GM18870 (cell line): ENCODE measurements at regions not wholly inside any gene's neighbourhood (a gene's known extent, or its start where the extent isn't known, plus 50 kb on each side); places are given as distances from the start of the nearest gene placed in this dataset.

Experiments used
- ATAC-seq: cut with Tn5 transposase; IDR thresholded peaks from one replicate; pipeline ENCODE4 v1.9.1; 2021; ENCODE audit warnings: moderate library complexity; ENCODE audit not compliant: unreplicated experiment

GRCh38 chr10:83848677-83849076, 290.6 kb upstream of the GHITM start:
- ATAC-seq, result no peak

- no peak for ATAC-seq
Observed at GRCh38 chr10:83849150-83849549, 290.2 kb upstream of the GHITM start.

- ATAC-seq, result no peak
Observed at GRCh38 chr10:83852146-83852545, 287.2 kb upstream of the GHITM start.

DNA sequence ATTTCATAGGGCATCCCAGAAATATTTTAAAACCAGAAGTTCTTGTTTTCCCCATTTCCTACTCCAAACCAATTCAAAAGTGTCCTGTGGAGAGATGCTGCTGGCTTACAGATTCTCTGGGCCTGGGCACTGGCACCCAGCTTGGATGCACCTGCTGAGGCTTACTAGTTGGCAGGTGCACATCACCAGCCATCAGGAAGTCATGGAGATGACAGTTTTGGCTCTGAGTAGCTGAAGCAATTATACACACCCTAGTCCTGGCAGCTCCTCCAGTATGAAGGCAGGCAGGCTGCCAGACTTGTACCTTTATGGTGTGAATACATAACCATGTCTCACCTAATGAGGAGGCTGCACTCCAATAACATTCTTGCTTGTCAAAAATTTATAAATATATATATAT, 276.6 kb upstream of the GHITM start:
- no peak for ATAC-seq

DNA sequence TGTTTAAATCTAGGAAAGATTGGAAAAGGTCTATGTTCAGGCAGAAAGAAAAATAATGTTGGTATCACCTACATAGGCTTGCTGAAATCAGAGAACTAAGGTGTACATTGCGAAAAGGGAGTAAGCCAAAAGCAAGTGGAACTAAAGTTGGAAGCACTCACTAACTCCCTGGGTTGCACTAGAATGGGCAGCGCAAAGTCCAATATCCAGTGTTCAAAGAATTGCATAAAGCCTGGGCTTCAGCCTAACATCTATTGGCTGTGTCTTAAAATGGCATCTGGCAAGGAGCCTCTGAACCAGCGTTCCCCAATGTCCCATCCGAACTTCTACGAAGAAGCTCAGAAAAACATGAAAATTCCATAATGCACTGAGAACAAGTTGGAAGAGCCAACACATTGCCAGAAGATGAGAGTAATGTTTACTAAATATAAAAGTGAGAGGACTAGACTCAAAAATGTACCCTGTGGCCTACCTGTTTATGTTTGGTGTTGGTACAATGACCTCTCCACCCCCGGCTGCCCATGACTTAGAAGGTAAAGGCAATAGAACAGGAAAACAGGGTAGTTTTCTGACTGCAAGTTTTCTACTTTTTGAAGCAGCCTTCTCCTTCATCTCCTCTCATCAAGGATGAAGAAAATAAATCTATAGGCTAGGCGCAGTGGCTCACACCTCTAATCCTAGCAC, 275.9 kb upstream of the GHITM start:
- no peak for ATAC-seq

- ATAC-seq, result no peak
Observed at GRCh38 chr10:83869898-83870297, 269.4 kb upstream of the GHITM start.

GRCh38 chr10:83871187-83872081, 267.9 kb upstream of the GHITM start:
- ATAC-seq, result peak; percentile 96

DNA sequence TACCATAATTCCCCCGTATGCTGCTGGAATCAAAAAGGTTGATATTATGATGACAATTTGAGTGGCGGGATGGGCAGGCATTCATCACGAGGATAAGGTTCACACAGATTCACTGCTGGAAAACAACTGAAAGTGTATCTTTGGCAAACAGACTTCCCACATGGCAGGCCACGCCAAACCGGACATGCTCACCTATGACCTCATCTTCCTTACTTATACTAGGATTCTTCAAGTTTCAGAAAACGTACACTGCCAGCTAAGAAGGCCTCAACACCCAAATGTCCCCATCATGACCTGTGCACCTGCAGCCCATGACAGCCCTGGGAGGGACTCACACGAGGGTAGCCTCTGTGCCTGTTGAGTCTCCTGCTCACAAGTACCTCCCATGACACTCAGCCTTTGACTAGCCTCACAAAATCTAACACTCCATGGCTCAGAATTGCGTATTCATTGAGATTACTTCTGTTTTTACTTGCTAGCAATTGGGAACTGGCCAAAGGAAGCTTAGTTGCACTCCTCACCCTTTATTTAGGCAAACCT, 259.0 kb upstream of the GHITM start:
- ATAC-seq, result no peak

- ATAC-seq, result no peak
Observed at GRCh38 chr10:83881661-83882060, 257.6 kb upstream of the GHITM start.

DNA sequence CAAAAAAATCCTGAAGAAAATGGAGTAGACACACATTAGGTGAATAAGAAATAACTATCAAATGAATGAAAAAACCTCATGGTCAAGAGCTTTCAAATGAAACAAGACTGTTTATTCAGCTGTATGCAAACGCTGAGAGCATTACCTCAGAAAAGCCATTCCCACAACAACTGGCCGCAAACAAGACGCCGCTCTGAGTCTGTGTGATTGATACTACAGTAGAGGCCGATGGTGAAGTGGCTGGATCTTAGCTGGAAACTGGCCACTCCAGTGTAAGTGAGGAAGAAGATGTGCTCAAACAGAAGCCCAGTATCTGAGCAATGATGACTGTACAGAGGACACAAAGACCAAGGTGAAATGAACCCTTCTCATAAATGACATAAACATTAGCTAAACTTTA, 252.4 kb upstream of the GHITM start:
- ATAC-seq, result no peak

- ATAC-seq, result no peak
Observed at GRCh38 chr10:83892737-83893136, 246.6 kb upstream of the GHITM start.

DNA sequence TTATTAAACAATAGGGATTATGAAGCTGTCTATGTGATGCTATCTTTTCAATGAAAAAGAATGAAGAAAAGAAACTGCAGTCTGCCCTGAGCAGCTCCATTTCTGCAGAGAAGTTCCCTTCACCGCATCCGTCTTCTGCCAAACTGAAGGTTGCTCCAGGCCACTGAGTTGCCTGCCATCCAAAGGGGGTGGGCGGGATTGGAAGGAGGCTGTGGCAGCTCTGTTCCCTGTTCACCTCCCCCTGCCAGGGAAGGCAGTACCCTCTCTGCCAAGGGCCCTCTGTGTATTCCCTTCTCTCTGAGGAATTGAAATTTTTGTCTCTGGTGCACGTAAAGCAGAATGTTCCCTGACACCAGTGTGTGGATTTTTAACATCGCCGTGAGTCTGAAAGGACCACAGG, 243.1 kb upstream of the GHITM start:
- ATAC-seq, result no peak

DNA sequence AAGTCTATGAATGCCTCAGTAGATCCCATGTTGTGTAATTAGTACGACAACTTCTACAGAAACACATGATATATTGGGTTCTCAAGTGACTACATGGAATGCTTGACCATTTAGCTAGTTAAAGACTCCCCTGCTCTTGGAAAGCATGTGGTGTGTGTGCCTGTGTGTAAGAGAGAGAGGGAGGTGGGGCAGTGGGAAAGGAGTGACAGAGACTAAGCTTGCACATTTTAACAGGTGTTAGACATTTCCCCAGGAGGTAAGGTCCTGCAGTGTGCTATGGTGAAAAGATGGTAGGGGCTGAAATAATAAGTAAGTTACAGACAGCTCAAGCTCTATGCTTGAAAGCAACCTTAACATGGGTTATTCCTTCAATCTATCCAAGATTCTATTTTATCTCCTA, 241.7 kb upstream of the GHITM start:
- no peak for ATAC-seq

- no peak for ATAC-seq
Observed at GRCh38 chr10:83908506-83908905, 230.8 kb upstream of the GHITM start.

GRCh38 chr10:83909001-83909400, 230.3 kb upstream of the GHITM start:
- no peak for ATAC-seq

DNA sequence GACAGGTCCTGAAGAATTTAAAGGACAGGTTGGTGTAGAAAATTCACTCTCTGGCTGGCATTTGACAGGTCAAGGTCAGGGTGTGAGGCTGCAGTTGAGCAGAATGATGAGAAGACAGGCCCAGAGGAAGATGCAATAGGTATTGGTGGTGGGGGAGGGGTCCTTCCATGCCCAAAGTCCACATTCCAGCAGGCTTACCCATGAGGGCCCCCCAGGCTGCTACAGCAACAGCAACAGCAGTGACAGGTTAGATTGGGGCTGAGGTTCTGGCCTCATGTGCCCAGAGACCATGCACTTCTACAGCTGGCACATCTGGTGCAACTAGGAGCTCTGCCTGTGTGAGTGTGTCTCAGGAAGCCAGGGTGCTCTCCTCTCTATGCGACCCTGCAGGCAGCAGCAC, 223.5 kb upstream of the GHITM start:
- ATAC-seq, result no peak

DNA sequence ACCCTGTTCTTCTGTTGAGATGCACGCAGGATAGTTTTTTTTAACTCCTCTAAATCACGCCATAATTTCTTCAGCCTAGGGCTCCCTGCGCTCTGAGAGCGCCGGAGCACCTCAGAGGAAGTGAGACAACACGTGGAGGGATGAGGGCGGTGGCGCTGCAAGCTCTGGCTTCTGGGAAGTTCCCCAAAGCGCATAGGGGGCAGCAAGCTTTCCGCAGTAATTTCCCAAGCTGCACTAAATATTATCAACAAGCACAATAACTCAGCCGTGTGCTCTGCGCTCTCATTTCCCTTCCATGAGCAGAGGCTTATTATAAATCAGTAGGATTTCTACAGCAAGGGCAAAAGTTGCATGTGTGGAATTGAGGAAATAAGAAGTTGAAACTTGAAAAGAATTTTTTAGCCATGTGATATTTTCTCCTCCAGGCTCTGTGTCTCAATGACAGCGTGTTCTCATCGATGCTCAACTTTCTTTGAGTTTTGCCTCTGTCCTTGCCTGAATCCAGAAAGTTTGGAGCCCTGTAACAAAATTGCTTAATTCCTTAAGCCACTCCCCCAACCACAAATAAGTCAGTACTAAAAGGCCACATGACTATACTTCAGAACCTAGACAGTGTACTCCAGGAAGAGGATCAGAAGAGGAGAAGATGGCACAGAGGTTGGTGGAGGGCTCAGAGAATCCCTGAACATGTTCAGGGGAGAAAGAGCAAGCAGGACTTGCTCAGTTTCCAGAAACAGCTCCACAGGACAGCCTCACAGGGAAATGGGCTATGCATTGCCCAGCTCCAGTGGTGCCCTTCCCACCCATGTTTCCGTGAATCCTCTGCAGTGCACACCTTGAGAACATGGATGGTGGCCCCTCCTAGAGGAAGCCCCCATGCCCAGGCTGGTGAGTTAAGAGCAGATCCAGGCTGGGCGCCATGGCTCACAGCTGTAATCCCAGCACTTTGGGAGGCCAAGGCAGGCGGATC, 221.5 kb upstream of the GHITM start:
- peak; percentile 89 for ATAC-seq

- ATAC-seq, result no peak
Observed at GRCh38 chr10:83919187-83919586, 220.1 kb upstream of the GHITM start.

- ATAC-seq, result no peak
Observed at GRCh38 chr10:83921984-83922860, 217.1 kb upstream of the GHITM start.

- ATAC-seq, result no peak
Observed at GRCh38 chr10:83925133-83925532, 214.2 kb upstream of the GHITM start.
